ENCODE measurements at regions not wholly inside any gene's neighbourhood (a gene's known extent, or its start where the extent isn't known, plus 50 kb on each side); places are given as distances from the start of the nearest gene placed in this dataset.

- TF ChIP-seq ELK1 (IDR thresholded peaks at IDR 0.05; ENCODE audit: low read depth, low read length) (no peak), JUNB (IDR thresholded peaks at IDR 0.05) (no peak)
Observed at GRCh38 chr3:17965331-17965730, 222.9 kb upstream of the TBC1D5 start (continued).

GRCh38 chr3:17964108-17964507 is 221.7 kb upstream of the TBC1D5 start:
- DNase-seq (ENCODE audit: low read depth in 1 of 2, low spot score in 1 of 2) = no peak
- Histone ChIP-seq H3K4me2 (no peak overlapping the region), H3K9me3 (no peaks in the 10 kb centered on the region), H3K4me3 (no peak overlapping the region), H3K27ac (no peak overlapping the region), H3K4me1 (no peaks in the 10 kb centered on the region)
- POLR2A ChIA-PET = no interaction called here
- CTCF ChIA-PET = no interaction called here
- WGBS (ENCODE audit: missing lambda C conversion rate) = 75% methylated on average over 1 of the region's 1 CpG
- TF ChIP-seq CHD2 (IDR thresholded peaks at IDR 0.05; ENCODE audit: low read length, partially characterized antibody) = no peak
- no peak for TF ChIP-seq JUN (IDR thresholded peaks at IDR 0.05)
- TF ChIP-seq CHD4 (IDR thresholded peaks at IDR 0.05; ENCODE audit: borderline replicate concordance) = no peak
- TF ChIP-seq RFX5 (IDR thresholded peaks at IDR 0.05) = no peak
- no peak for TF ChIP-seq FOSL2 (IDR thresholded peaks at IDR 0.05)
- TF ChIP-seq FOSL2 (CRISPR knock-in tag; IDR thresholded peaks at IDR 0.05) = no peak
- no peak for TF ChIP-seq GATA3 (IDR thresholded peaks at IDR 0.05; ENCODE audit: borderline replicate concordance)
- TF ChIP-seq HOXA7 (CRISPR knock-in tag; IDR thresholded peaks at IDR 0.05) = no peak
- TF ChIP-seq BHLHE40 (IDR thresholded peaks at IDR 0.05; ENCODE audit: low read depth, low read length) = no peak
- no peak for TF ChIP-seq TP53 (CRISPR knock-in tag; IDR thresholded peaks at IDR 0.05)
- no peak for TF ChIP-seq E2F6 (IDR thresholded peaks at IDR 0.05; ENCODE audit: borderline replicate concordance, low read depth)
- TF ChIP-seq EHMT2 (IDR thresholded peaks at IDR 0.05; ENCODE audit: low read depth) = no peak
- FAIRE-seq = no peak
- ATAC-seq = no peak

GRCh38 chr3:17955411-17955810 is 213.0 kb upstream of the TBC1D5 start:
- no peak overlapping the region for H3K4me3 ChIP-seq
- FAIRE-seq (no peak), ATAC-seq (no peak), DNase-seq (ENCODE audit: low read depth in 1 of 2, low spot score in 1 of 2) (no peak)
- H3K9me3 ChIP-seq = no peaks in the 10 kb centered on the region
- TF ChIP-seq POLR2A (IDR thresholded peaks at IDR 0.05; ENCODE audit: low read length) = no peak
- no peak for TF ChIP-seq HDAC2 (IDR thresholded peaks at IDR 0.05)
- no peak for TF ChIP-seq SMC3 (IDR thresholded peaks at IDR 0.05)
- TF ChIP-seq MAX (IDR thresholded peaks at IDR 0.05) = no peak
- no peak for TF ChIP-seq ZC3H11A (IDR thresholded peaks at IDR 0.05)
- no peak for TF ChIP-seq ZNF302 (CRISPR knock-in tag; IDR thresholded peaks at IDR 0.05)
- TF ChIP-seq EP300 (IDR thresholded peaks at IDR 0.05) = no peak
- no peak for TF ChIP-seq USF2 (IDR thresholded peaks at IDR 0.05)
- no peak for TF ChIP-seq CBX8 (IDR thresholded peaks at IDR 0.05)
- no peak for TF ChIP-seq TFCP2L1 (CRISPR knock-in tag; IDR thresholded peaks at IDR 0.05)
- no peak for TF ChIP-seq NR3C1 (IDR thresholded peaks at IDR 0.05)
- TF ChIP-seq BHLHE40 (IDR thresholded peaks at IDR 0.05; ENCODE audit: low read depth, low read length) = no peak
- no peak for TF ChIP-seq POLR2AphosphoS2 (conservative IDR thresholded peaks at IDR 0.05; ENCODE audit: low read length)
- TF ChIP-seq GATA3 (IDR thresholded peaks at IDR 0.05; ENCODE audit: borderline replicate concordance) = no peak
- no peaks in the 10 kb centered on the region for H3K4me1 ChIP-seq
- POLR2A ChIA-PET = no interaction called here
- CTCF ChIA-PET = no interaction called here
- no peak overlapping the region for H3K27ac ChIP-seq
- no peak overlapping the region for H3K4me2 ChIP-seq

Data from A549 (cell line).